GM18499 (cell line): ENCODE measurements at regions not wholly inside any gene's neighbourhood (a gene's known extent, or its start where the extent isn't known, plus 50 kb on each side); places are given as distances from the start of the nearest gene placed in this dataset.

ENCODE experiments used
- ATAC-seq: cut with Tn5 transposase; IDR thresholded peaks from one replicate; pipeline ENCODE4 v1.9.1; 2021; ENCODE audit warnings: moderate number of reproducible peaks; ENCODE audit not compliant: insufficient read depth, unreplicated experiment

DNA sequence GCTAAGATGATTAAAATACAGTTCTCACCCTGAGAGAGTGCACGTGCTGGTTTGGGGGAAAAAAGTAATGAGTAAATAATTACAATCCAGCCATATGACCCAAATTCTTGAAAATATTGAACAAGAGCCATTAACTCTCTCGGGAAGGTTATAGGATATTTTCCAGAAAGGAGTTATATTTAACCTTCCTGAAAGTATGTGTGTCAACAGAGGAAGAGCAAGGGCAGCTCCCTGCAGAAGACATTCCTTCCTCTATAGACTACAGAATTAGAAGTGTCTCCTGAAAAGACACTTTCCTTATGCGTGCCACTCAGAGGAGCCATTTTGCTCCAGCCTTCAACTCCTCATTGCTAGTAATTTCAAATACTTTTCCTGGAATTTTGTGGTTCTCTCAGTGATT, 648.7 kb downstream of the USP25 start:
- no peak for ATAC-seq

GRCh38 chr21:16388291-16388690, 658.5 kb downstream of the USP25 start:
- no peak for ATAC-seq

GRCh38 chr21:16388911-16389560, 659.3 kb downstream of the USP25 start:
- no peak for ATAC-seq

- no peak for ATAC-seq
Observed at GRCh38 chr21:16389643-16390042, 659.9 kb downstream of the USP25 start.

DNA sequence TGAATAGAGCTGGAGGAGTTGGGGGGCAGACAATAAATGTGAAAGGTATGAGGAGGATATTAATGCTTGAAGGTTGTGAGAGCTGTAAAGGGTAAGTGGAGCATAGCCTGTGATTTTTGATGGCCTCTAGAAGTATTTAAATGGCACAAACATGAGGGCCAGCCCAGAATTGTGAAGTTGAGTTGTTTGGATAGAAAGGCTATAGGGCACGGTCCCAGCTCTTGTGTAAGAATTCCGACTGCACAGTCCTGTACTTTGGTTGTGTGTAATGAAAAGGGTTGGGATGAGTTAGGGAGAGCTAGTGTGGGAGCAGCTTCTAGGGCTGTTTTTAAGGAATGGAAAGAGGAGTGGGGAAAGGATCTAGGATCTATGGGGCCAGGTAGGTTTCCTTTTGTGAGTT, 665.5 kb downstream of the USP25 start:
- no peak for ATAC-seq

DNA sequence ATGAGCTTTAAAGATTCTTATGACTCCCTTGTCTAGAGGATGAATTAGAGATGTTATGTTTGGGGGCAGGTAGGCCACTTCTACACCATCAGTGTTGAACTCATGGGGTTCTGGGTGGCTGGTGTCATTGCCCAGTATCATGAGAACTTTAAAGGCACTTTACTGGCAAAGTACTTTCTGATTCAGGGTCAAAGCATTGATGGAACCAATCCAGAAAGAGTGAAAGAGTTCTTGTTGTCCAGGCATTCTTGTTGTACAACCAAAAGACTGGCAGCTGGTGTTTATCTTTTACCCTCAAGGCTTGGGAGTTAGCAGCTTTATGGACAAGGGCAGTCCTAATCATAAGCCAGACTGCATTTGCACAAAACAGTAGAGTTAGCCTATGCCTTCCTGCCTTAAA, 673.0 kb downstream of the USP25 start:
- no peak for ATAC-seq

DNA sequence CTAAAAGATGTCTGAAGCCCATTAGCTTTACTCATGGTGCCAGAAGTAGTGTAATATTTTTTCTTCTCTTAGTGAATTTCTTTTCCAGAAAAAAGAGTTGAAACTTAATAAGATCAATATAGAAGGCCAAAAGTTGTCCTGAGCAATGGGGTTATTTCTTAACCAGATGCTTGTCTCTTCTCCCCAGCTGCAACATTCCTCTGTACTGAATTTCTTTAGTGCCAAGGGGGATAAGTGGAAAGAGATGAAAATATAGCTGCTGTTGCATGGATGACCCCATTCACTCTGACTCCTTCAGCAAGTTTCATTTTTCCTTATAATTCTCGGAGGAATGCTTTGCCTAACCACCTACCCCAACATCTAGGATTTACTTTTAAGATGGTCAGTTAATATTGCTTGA, 675.0 kb downstream of the USP25 start:
- no peak for ATAC-seq

GRCh38 chr21:16406355-16406754, 676.6 kb downstream of the USP25 start:
- no peak for ATAC-seq

GRCh38 chr21:16407403-16408240, 677.8 kb downstream of the USP25 start:
- no peak for ATAC-seq

GRCh38 chr21:16408280-16408679, 678.5 kb downstream of the USP25 start:
- ATAC-seq, result no peak

GRCh38 chr21:16409352-16409751, 679.6 kb downstream of the USP25 start:
- no peak for ATAC-seq

GRCh38 chr21:16418226-16418625, 688.4 kb downstream of the USP25 start:
- ATAC-seq, result no peak

DNA sequence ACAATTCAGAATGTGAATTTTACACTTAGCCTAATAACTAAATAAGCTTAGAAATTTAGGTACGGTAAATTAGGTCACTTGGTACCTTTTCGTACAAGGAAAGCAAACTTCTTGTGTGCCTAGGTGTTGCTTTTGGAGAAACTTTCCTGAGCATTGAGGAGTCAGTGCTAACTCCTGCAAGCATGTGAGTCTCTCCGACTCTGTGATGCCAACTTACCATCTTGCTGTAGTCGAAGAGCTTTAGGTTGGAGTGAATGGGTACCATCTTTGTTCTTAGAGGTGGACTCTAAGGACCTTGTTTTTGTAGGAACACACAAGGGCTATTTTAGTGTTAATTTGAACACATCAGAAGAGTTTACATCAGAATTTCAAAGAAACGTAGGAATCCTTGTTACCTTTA, 688.9 kb downstream of the USP25 start:
- ATAC-seq, result no peak

- ATAC-seq, result no peak
Observed at GRCh38 chr21:16419188-16419921, 689.6 kb downstream of the USP25 start.

- no peak for ATAC-seq
Observed at GRCh38 chr21:16420031-16420724, 690.4 kb downstream of the USP25 start.

GRCh38 chr21:16421007-16421406, 691.2 kb downstream of the USP25 start:
- no peak for ATAC-seq

DNA sequence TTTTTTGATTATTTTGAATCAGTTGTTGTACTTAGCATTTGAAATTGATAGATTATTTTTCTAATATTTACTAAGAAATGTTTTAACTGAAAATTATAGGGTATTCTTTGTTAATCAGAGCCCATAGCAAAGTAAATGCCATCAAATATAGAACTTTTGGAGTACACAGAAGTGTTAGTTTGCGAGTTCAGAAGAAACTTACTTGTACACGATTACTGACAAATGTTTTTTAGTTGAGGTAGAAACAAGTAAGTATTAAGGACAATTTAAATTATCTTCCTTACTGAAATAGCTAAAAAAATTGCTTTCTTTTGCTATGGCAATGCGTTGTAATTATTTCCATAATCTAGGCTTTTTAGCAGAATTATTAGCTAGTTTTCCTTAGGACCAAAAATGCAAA, 692.2 kb downstream of the USP25 start:
- ATAC-seq, result no peak

GRCh38 chr21:16422702-16423101, 692.9 kb downstream of the USP25 start:
- ATAC-seq, result no peak

DNA sequence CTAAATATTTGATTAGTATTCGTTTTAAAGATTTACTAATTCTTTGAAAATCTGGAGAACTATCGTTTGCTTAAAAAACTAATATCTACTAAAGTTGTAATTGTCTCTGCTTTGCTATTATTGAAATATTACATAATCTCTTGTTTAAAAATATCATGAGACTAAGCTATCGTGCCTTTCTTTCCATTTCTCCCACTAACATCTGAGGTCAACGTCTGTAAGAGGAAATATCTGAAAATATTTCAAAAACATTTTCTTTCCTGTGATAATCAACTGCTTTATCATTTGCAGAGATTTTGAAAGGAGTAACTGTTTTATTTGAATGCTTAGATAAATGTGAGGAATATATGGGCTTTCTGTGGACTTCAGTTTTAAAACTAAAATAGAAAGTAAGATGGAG, 694.1 kb downstream of the USP25 start:
- no peak for ATAC-seq

- no peak for ATAC-seq
Observed at GRCh38 chr21:16424331-16424751, 694.6 kb downstream of the USP25 start.

GRCh38 chr21:16425376-16425775, 695.6 kb downstream of the USP25 start:
- no peak for ATAC-seq
